ENCODE measurements at regions not wholly inside any gene's neighbourhood (a gene's known extent, or its start where the extent isn't known, plus 50 kb on each side); places are given as distances from the start of the nearest gene placed in this dataset.

DNA sequence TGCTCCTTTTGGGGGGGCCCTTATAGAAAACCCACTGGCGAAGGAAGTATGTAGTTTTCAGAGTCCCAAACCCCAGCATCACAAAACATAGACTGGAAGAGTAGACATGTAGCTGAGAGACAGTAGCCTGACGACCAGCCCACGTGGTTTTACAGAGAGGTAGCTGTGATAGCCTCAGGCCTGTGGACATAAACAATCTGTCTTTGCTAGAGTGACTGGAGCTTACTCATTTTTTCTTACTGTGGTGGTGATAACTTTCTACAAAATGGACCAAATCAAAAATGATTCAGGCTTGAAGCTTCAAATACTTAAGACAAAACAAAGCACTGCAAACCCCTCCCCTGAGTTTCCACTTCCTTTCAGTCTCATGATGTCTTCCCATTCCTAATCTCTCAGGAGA lies 497.0 kb downstream of the RWDD3 start:
- TF ChIP-seq, protein P1, sequence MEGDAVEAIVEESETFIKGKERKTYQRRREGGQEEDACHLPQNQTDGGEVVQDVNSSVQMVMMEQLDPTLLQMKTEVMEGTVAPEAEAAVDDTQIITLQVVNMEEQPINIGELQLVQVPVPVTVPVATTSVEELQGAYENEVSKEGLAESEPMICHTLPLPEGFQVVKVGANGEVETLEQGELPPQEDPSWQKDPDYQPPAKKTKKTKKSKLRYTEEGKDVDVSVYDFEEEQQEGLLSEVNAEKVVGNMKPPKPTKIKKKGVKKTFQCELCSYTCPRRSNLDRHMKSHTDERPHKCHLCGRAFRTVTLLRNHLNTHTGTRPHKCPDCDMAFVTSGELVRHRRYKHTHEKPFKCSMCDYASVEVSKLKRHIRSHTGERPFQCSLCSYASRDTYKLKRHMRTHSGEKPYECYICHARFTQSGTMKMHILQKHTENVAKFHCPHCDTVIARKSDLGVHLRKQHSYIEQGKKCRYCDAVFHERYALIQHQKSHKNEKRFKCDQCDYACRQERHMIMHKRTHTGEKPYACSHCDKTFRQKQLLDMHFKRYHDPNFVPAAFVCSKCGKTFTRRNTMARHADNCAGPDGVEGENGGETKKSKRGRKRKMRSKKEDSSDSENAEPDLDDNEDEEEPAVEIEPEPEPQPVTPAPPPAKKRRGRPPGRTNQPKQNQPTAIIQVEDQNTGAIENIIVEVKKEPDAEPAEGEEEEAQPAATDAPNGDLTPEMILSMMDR (IDR thresholded peaks at IDR 0.05): no peak
- no peak for TF ChIP-seq POLR2AphosphoS5 (IDR thresholded peaks at IDR 0.05)
